ENCODE measurements at regions not wholly inside any gene's neighbourhood (a gene's known extent, or its start where the extent isn't known, plus 50 kb on each side); places are given as distances from the start of the nearest gene placed in this dataset.

- Histone ChIP-seq H3K9me3 (peaks cover 0 to 7% (median 0%) of the 10 kb centered on the region in 8 donors), H3K27me3 (replicated peaks in 1 of 7) (no peaks in the 10 kb centered on the region), H3K4me3 (no peak overlapping the region), H3K27ac (no peak overlapping the region), H3K4me1 (no peaks in the 10 kb centered on the region), H3K36me3 (no peaks in the 10 kb centered on the region)
- TF ChIP-seq CTCF (IDR thresholded peaks at IDR 0.05 in 8 of 11, conservative IDR thresholded peaks at IDR 0.05 in 3 of 11) (no peak), POLR2A (IDR thresholded peaks at IDR 0.05) (no peak), POLR2AphosphoS5 (IDR thresholded peaks at IDR 0.05) (no peak)
- WGBS, 5 donors, result 79 to 87% (median 81%) methylated on average over 4 of the region's 4 CpGs
- intact Hi-C loops (cut with DNase I; ENCODE audit: low total_unique reads), result no loop called here
- DNase-seq, result no peak
Measured at GRCh38 chr12:78739653-78740052, 124.9 kb upstream of the SYT1 start.

DNA sequence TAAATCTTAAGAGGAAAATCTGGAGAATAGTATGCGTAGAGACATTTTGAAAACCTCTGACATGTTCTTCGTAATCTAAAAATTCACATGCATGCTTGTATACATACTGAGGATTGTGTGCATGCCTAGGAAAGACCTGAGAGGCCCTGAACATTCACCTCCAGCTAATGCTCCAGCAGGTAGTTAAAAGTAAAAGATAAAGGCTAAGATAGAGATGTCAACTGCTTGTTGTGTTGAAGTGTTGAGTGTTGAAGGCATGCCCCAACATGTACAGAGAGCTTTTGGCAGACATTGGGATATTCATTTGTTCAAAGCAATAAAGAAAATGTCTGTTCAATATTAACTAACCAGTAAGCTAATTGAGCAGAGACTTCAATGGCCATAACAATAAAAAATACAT lies 118.6 kb upstream of the SYT1 start:
- WGBS, 5 donors, result 87 to 96% (median 93%) methylated on average over 2 of the region's 2 CpGs
- H3K9me3 ChIP-seq, result peaks cover 0 to 16% (median 0%) of the 10 kb centered on the region in 8 donors
- no peak overlapping the region for H3K4me3 ChIP-seq
- TF ChIP-seq POLR2A (IDR thresholded peaks at IDR 0.05) (no peak), CTCF (IDR thresholded peaks at IDR 0.05 in 8 of 11, conservative IDR thresholded peaks at IDR 0.05 in 3 of 11) (no peak), POLR2AphosphoS5 (IDR thresholded peaks at IDR 0.05) (no peak)
- no peaks in the 10 kb centered on the region for H3K4me1 ChIP-seq
- no peak overlapping the region for H3K27ac ChIP-seq
- H3K27me3 ChIP-seq (replicated peaks in 1 of 7), result no peaks in the 10 kb centered on the region
- DNase-seq, result no peak
- H3K36me3 ChIP-seq, result no peaks in the 10 kb centered on the region
- intact Hi-C loops (cut with DNase I; ENCODE audit: low total_unique reads), result no loop called here

DNA sequence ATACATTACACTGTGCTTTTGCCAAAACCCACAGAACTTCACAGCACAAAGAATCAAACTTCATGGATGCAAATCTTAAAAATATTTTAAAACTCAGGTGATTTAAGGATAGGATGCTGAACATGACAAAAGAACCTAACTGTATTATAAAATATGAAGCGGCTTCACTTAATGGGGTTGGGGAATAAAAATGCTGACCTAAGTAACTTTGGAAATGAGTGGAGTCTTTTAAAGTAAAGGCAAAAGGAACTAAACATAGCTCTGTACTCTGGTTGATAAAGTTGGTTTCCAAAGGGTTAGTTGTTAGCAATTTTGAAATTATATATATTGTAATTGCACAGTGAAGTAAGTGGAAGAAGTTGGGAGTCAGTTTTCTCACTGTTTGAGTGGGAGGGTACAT lies 111.5 kb upstream of the SYT1 start:
- TF ChIP-seq POLR2A (IDR thresholded peaks at IDR 0.05) (no peak), CTCF (IDR thresholded peaks at IDR 0.05 in 8 of 11, conservative IDR thresholded peaks at IDR 0.05 in 3 of 11) (no peak), POLR2AphosphoS5 (IDR thresholded peaks at IDR 0.05) (no peak)
- H3K27me3 ChIP-seq (replicated peaks in 1 of 7), result no peaks in the 10 kb centered on the region
- 91 to 96% (median 96%) methylated on average over 1 of the region's 1 CpG for WGBS, 5 donors
- intact Hi-C loops (cut with DNase I; ENCODE audit: low total_unique reads), result no loop called here
- no peak overlapping the region for H3K4me3 ChIP-seq
- no peaks in the 10 kb centered on the region for H3K4me1 ChIP-seq
- H3K9me3 ChIP-seq, result peaks cover 0 to 7% (median 0%) of the 10 kb centered on the region in 8 donors
- no peaks in the 10 kb centered on the region for H3K36me3 ChIP-seq
- no peak for DNase-seq
- H3K27ac ChIP-seq, result no peak overlapping the region

DNA sequence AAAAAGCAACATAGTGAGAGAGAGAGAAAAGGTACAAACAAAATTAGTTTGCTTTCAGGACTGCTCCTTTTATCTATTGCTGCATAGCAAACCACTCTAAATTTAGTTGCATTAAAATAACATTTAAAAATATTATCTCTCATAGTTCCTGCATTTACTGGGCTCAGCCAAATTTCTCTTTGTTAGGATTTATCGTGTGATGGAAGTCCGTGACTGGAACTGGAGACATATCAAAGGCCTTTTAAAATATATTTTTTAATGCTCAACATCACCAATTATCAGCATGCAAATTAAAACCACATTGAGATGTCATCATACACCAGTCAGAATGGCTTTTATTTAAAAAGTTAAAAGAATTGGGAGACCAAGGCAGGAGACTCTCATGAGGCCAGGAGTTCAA lies 107.6 kb upstream of the SYT1 start:
- Histone ChIP-seq H3K9me3 (peaks cover 0 to 17% (median 0%) of the 10 kb centered on the region in 8 donors), H3K27ac (no peak overlapping the region), H3K4me1 (no peaks in the 10 kb centered on the region), H3K36me3 (no peaks in the 10 kb centered on the region), H3K4me3 (no peak overlapping the region), H3K27me3 (replicated peaks in 1 of 7) (no peaks in the 10 kb centered on the region)
- no peak for DNase-seq
- TF ChIP-seq POLR2A (IDR thresholded peaks at IDR 0.05) (no peak), POLR2AphosphoS5 (IDR thresholded peaks at IDR 0.05) (no peak), CTCF (IDR thresholded peaks at IDR 0.05 in 8 of 11, conservative IDR thresholded peaks at IDR 0.05 in 3 of 11) (no peak)
- intact Hi-C loops (cut with DNase I; ENCODE audit: low total_unique reads), result no loop called here
- WGBS, 5 donors, result 83 to 98% (median 87%) methylated on average over 2 of the region's 2 CpGs

Measured in spleen (tissue), 11 donors.